ENCODE measurements at regions not wholly inside any gene's neighbourhood (a gene's known extent, or its start where the extent isn't known, plus 50 kb on each side); places are given as distances from the start of the nearest gene placed in this dataset.
"Not testable (repeated sequence)": the region's sequence is repeated elsewhere in the genome, so short reads cannot be mapped to it uniquely, and the experiment has no call there.

DNA sequence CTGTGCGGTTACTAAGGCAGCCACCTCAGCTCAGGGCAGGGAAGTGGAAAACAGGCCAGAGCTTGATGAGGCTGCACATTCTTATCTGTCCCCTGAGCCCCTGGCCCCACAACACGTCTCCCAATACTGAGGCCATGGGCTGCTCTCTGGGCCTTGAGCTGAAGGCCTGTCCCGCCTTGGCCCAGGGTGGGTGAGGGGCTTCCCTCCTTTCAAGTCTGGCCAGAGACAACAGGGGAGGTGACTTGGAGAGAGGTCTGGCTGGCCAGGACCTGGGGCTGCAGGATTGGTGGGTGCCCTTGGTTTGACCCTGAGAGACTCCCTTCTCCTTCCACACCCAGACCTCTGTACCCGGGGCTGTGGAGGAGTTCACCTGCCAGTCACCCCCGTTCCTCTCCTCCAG is 563.8 kb downstream of the PTPRU start:
- Histone ChIP-seq H3K27ac (ENCODE audit: low read length) (no peak overlapping the region), H3F3A (ENCODE audit: insufficient read depth, low read length, poor library complexity, severe bottlenecking) (no peaks in the 10 kb centered on the region), H2AFZ (ENCODE audit: low read depth, low read length) (no peak overlapping the region), H3K36me3 (ENCODE audit: insufficient read depth, low read length) (no peaks in the 10 kb centered on the region), H3K27me3 (ENCODE audit: insufficient read depth, low read depth, low read length) (no peaks in the 10 kb centered on the region), H3K4me3 (ENCODE audit: low read length) (no peak overlapping the region), H3K79me2 (replicated peaks; ENCODE audit: insufficient read depth, low read length) (no peaks in the 10 kb centered on the region), H3K9ac (ENCODE audit: low read length) (no peak overlapping the region), H3K4me2 (ENCODE audit: low read length) (no peak overlapping the region), H4K20me1 (ENCODE audit: insufficient read depth) (no peaks in the 10 kb centered on the region), H3K9me3 (ENCODE audit: low read length) (no peaks in the 10 kb centered on the region), H3K9me2 (ENCODE audit: insufficient read depth, low read length) (no peaks in the 10 kb centered on the region)
- no peak for TF ChIP-seq MXI1 (conservative IDR thresholded peaks at IDR 0.05; ENCODE audit: poor library complexity, severe bottlenecking)

DNA sequence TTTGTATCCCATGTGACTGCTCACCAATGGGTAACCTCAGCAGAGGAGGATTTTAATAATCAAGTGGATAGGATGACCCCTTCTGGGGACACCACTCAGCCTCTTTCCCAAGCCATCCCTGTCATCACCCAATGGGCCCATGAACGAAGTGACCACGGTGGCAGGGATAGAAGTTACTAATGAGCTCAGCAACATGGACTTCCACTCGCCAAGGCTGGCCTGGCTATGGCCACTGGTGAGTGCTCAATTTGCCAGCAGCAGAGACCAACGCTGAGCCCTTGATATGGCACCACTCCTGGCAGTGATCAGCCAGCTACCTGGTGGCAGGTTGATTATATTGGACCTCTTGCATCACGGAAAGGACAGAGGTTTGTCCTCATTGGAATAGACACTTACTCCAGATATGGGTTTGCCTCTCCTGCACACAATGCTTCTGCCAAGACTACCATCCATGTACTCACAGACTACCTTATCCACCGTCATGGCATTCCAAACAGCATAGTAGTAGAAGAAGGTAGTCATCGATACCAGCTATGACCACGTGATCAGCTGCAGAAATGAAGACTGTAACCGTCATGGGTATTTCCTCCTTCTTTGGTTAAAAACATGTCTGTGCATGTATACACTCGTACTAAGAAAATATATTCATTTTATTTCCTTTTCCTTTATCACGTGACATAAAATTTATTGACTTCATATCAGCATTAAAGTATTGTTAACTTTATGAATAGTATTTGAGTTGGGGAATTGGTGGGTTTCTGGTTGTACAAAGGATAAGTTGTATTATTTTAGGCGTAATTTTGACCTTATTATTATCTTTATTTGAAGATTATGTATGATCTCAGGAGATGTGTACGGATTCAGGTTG is 562.6 kb downstream of the PTPRU start:
- TF ChIP-seq MXI1 (conservative IDR thresholded peaks at IDR 0.05; ENCODE audit: poor library complexity, severe bottlenecking) = no peak
- no peak for TF ChIP-seq POLR2AphosphoS5 (IDR thresholded peaks at IDR 0.05)
- Histone ChIP-seq H3K9ac (ENCODE audit: low read length) (no peak overlapping the region), H3K27me3 (ENCODE audit: insufficient read depth, low read depth, low read length) (no peaks in the 10 kb centered on the region), H3K4me2 (ENCODE audit: low read length) (no peak overlapping the region), H3K4me3 (ENCODE audit: low read length) (no peak overlapping the region), H4K20me1 (ENCODE audit: insufficient read depth) (no peaks in the 10 kb centered on the region), H3K79me2 (replicated peaks; ENCODE audit: insufficient read depth, low read length) (no peaks in the 10 kb centered on the region), H3K27ac (ENCODE audit: low read length) (no peak overlapping the region), H3F3A (ENCODE audit: insufficient read depth, low read length, poor library complexity, severe bottlenecking) (no peaks in the 10 kb centered on the region), H3K9me3 (ENCODE audit: low read length) (no peaks in the 10 kb centered on the region), H2AFZ (ENCODE audit: low read depth, low read length) (no peak overlapping the region), H3K9me2 (ENCODE audit: insufficient read depth, low read length) (no peaks in the 10 kb centered on the region), H3K36me3 (ENCODE audit: insufficient read depth, low read length) (no peaks in the 10 kb centered on the region)

DNA sequence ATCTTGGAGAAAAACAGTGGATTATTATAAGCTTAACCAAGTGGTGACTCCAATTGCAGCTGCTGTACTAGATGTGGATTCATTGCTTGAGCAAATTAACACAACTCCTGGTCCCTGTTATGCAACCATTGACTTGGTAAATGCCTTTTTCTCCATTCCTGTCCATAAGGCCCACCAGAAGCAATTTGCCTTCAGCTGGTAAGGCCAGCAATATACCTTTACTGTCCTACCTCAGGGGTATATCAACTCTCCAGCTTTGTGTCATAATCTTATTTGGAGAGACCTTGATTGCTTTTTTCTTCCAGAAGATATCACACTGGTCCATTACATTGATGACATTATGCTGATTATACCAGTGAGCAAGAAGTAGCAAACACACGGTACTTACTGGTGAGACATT is 560.8 kb downstream of the PTPRU start:
- not testable (repeated sequence) for H4K20me1 ChIP-seq (ENCODE audit: insufficient read depth); H3K9me3 ChIP-seq (ENCODE audit: low read length); H3K27ac ChIP-seq (ENCODE audit: low read length); H3K9ac ChIP-seq (ENCODE audit: low read length); H3K79me2 ChIP-seq (replicated peaks; ENCODE audit: insufficient read depth, low read length); H3K4me3 ChIP-seq (ENCODE audit: low read length); H3K27me3 ChIP-seq (ENCODE audit: insufficient read depth, low read depth, low read length); H3K4me2 ChIP-seq (ENCODE audit: low read length); H3F3A ChIP-seq (ENCODE audit: insufficient read depth, low read length, poor library complexity, severe bottlenecking); H3K9me2 ChIP-seq (ENCODE audit: insufficient read depth, low read length); H2AFZ ChIP-seq (ENCODE audit: low read depth, low read length); H3K36me3 ChIP-seq (ENCODE audit: insufficient read depth, low read length)

DNA sequence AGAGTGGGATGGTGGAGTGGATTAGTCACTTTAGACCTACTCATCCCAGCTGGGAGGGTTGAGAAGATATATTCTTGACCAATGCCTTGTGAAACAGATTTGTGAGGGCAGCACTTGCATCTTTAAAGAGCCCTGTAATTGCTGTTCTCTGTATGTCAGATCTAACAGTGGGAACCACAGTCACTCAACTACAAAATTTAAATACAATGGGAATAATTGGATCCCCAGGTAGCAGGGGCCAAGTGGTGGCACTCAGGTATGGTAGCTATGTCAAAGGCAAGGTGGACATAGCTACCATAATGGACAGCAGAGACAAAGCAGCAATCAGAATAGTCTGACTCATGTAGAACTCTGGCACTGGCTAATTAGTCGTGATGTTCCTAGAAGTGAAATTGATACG is 559.6 kb downstream of the PTPRU start:
- H4K20me1 ChIP-seq (ENCODE audit: insufficient read depth); H3K4me3 ChIP-seq (ENCODE audit: low read length); H3K27ac ChIP-seq (ENCODE audit: low read length); H3K9ac ChIP-seq (ENCODE audit: low read length); H3K27me3 ChIP-seq (ENCODE audit: insufficient read depth, low read depth, low read length); H3K36me3 ChIP-seq (ENCODE audit: insufficient read depth, low read length); H3K79me2 ChIP-seq (replicated peaks; ENCODE audit: insufficient read depth, low read length); H3K9me3 ChIP-seq (ENCODE audit: low read length); H2AFZ ChIP-seq (ENCODE audit: low read depth, low read length); H3K4me2 ChIP-seq (ENCODE audit: low read length); H3K9me2 ChIP-seq (ENCODE audit: insufficient read depth, low read length); H3F3A ChIP-seq (ENCODE audit: insufficient read depth, low read length, poor library complexity, severe bottlenecking): not testable (repeated sequence)

DNA sequence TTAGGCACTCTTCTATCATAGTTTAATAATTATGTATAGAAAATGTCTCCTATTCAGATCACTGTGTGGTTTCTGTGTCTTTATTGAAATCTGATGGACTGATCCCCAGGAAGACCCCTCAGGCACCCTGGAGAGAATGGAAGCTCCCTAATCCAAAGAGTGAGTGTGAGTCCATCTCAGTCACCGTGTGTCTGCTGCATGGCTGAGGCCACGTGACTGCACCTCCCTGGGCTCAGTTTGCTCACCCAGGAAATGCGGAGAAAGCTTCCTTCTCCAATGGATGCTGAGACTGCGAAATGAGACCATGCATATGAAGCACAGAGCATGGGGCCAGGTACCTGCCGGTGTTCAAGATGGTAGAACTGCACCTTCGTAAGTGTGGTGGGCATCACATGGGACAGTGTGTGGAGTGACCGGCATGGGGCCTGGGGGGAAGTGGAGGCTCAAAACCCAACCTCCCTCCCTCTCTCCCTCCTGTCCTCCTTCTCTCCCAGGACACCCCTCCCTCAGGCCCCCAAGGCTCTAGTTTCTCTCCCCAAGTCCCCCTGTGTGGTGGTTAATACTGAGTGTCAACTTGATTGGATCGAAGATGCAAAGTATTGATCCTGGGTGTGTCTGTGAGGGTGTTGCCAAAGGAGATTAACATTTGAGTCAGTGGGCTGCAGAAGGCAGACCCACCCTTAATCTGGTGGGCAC is 557.5 kb downstream of the PTPRU start:
- H3K27ac ChIP-seq (ENCODE audit: low read length) = no peak overlapping the region
- H3K9me2 ChIP-seq (ENCODE audit: insufficient read depth, low read length) = no peaks in the 10 kb centered on the region
- no peaks in the 10 kb centered on the region for H3K36me3 ChIP-seq (ENCODE audit: insufficient read depth, low read length)
- no peak overlapping the region for H3K9ac ChIP-seq (ENCODE audit: low read length)
- H3K4me2 ChIP-seq (ENCODE audit: low read length) = no peak overlapping the region
- no peaks in the 10 kb centered on the region for H3K79me2 ChIP-seq (replicated peaks; ENCODE audit: insufficient read depth, low read length)
- H2AFZ ChIP-seq (ENCODE audit: low read depth, low read length) = no peak overlapping the region
- TF ChIP-seq SMC3 (conservative IDR thresholded peaks at IDR 0.05; ENCODE audit: poor library complexity) = no peak
- TF ChIP-seq TAF1 (IDR thresholded peaks at IDR 0.05; ENCODE audit: low read depth) = no peak
- TF ChIP-seq EZH2 (IDR thresholded peaks at IDR 0.05; ENCODE audit: borderline replicate concordance, insufficient read depth, low read length, poor library complexity, severe bottlenecking) = no peak
- no peak for TF ChIP-seq EP300 (conservative IDR thresholded peaks at IDR 0.05; ENCODE audit: poor library complexity, severe bottlenecking)
- H3K9me3 ChIP-seq (ENCODE audit: low read length) = no peaks in the 10 kb centered on the region
- H3K4me3 ChIP-seq (ENCODE audit: low read length) = no peak overlapping the region
- no peaks in the 10 kb centered on the region for H3K27me3 ChIP-seq (ENCODE audit: insufficient read depth, low read depth, low read length)
- no peaks in the 10 kb centered on the region for H4K20me1 ChIP-seq (ENCODE audit: insufficient read depth)
- H3F3A ChIP-seq (ENCODE audit: insufficient read depth, low read length, poor library complexity, severe bottlenecking) = no peaks in the 10 kb centered on the region

Data from neural cell (in vitro differentiated cells).